Keratinocyte (primary cell): ENCODE measurements at regions not wholly inside any gene's neighbourhood (a gene's known extent, or its start where the extent isn't known, plus 50 kb on each side); places are given as distances from the start of the nearest gene placed in this dataset.

Experiments
- DNase-seq: peaks from one replicate; pipeline ENCODE4 v3.0.0-alpha.2; 2011; ENCODE audit warnings: low read depth, missing footprints, low spot score
- FAIRE-seq: peaks from 2 replicates; lab custom pipeline; 2011; peaks lifted over from hg19 to GRCh38; lab: Jason Lieb, UNC
- H2AFZ ChIP-seq: 2 replicates; pipeline ENCODE4 v1.6.0; 2012; ENCODE audit warnings: low read length, control low read depth, inconsistent platforms; ENCODE audit not compliant: control insufficient read depth
- H3K27ac ChIP-seq: 2 replicates; pipeline ENCODE4 v1.5.1; 2011; ENCODE audit warnings: low read length; ENCODE audit not compliant: control insufficient read depth, insufficient read depth
- H3K27me3 ChIP-seq: 3 replicates; pipeline ENCODE4 v1.6.0; 2011; ENCODE audit warnings: low read length; ENCODE audit not compliant: control insufficient read depth, insufficient read depth; ENCODE audit errors: extremely low read depth
- H3K36me3 ChIP-seq, 2 experiments: 2 replicates in 1 of 2; 3 replicates in 1 of 2; pipeline ENCODE4 v1.5.1; 2011; ENCODE audit warnings: low read length in 2 of 2, mild to moderate bottlenecking in 1 of 2; ENCODE audit not compliant: control insufficient read depth in 2 of 2, insufficient read depth in 2 of 2; ENCODE audit errors: extremely low read depth in 1 of 2
- H3K4me1 ChIP-seq: 3 replicates; pipeline ENCODE4 v1.5.1; 2011; ENCODE audit warnings: low read length; ENCODE audit not compliant: control insufficient read depth, insufficient read depth; ENCODE audit errors: extremely low read depth
- H3K4me2 ChIP-seq: 3 replicates; pipeline ENCODE4 v1.6.0; 2011; ENCODE audit warnings: low read depth, low read length; ENCODE audit not compliant: control insufficient read depth, insufficient read depth; ENCODE audit errors: extremely low read depth
- H3K4me3 ChIP-seq, 3 experiments: fragments of 200-600 bp in 1 of 3; sonication (generic) in 1 of 3; 2 replicates in 2 of 3; 3 replicates in 1 of 3; pipeline ENCODE4 v1.5.1; 2011 to 2016; ENCODE audit warnings: low read length in 3 of 3, mild to moderate bottlenecking in 3 of 3, control low read depth in 2 of 3, inconsistent platforms in 1 of 3, low read depth in 1 of 3, mixed read lengths in 1 of 3, mixed run types in 1 of 3, moderate library complexity in 1 of 3; ENCODE audit not compliant: control insufficient read depth in 2 of 3, insufficient read depth in 2 of 3; ENCODE audit errors: extremely low read depth in 1 of 3
- H3K79me2 ChIP-seq: 2 replicates; pipeline ENCODE4 v1.6.0; 2012; ENCODE audit warnings: low read length; ENCODE audit not compliant: control insufficient read depth, insufficient read depth
- H3K9ac ChIP-seq: 3 replicates; pipeline ENCODE4 v1.6.0; 2011; ENCODE audit warnings: low read length; ENCODE audit not compliant: control insufficient read depth, insufficient read depth; ENCODE audit errors: extremely low read depth
- H3K9me1 ChIP-seq: 3 replicates; pipeline ENCODE4 v1.6.0; 2011; ENCODE audit warnings: low read length; ENCODE audit not compliant: control insufficient read depth, insufficient read depth; ENCODE audit errors: extremely low read depth
- H3K9me3 ChIP-seq: 2 replicates; pipeline ENCODE4 v1.5.1; 2012; ENCODE audit warnings: low read depth, low read length; ENCODE audit not compliant: control insufficient read depth
- H4K20me1 ChIP-seq: 3 replicates; pipeline ENCODE4 v1.6.0; 2011; ENCODE audit warnings: low read length; ENCODE audit not compliant: control insufficient read depth, insufficient read depth; ENCODE audit errors: extremely low read depth
- EZH2 ChIP-seq: IDR thresholded peaks from one replicate; pipeline ENCODE4 v1.6.1; 2012; ENCODE audit warnings: inconsistent platforms, mild to moderate bottlenecking, low read length, moderate library complexity
- dilution Hi-C: fragments of 300-500 bp; cut with MboI; formaldehyde crosslinking; loops from one replicate; pipeline ENCODE4 v1.7.0; 2020; ENCODE audit warnings: low sequenced_read_pairs; ENCODE audit not compliant: extremely low pct_ligation_motif_present
- TF ChIP-seq, protein P1 (sequence below), 3 experiments: IDR thresholded peaks in 1 of 3; conservative IDR thresholded peaks in 1 of 3; optimal IDR thresholded peaks in 1 of 3; 2 replicates in 2 of 3; 3 replicates in 1 of 3; pipeline versions ENCODE3 to v1.5.1; 2011; ENCODE audit warnings: low read length in 3 of 3, mild to moderate bottlenecking in 3 of 3, moderate library complexity in 2 of 3, control low read depth in 1 of 3, inconsistent platforms in 1 of 3; ENCODE audit not compliant: insufficient read depth in 2 of 3; ENCODE audit errors: extremely low read depth in 1 of 3

DNA sequence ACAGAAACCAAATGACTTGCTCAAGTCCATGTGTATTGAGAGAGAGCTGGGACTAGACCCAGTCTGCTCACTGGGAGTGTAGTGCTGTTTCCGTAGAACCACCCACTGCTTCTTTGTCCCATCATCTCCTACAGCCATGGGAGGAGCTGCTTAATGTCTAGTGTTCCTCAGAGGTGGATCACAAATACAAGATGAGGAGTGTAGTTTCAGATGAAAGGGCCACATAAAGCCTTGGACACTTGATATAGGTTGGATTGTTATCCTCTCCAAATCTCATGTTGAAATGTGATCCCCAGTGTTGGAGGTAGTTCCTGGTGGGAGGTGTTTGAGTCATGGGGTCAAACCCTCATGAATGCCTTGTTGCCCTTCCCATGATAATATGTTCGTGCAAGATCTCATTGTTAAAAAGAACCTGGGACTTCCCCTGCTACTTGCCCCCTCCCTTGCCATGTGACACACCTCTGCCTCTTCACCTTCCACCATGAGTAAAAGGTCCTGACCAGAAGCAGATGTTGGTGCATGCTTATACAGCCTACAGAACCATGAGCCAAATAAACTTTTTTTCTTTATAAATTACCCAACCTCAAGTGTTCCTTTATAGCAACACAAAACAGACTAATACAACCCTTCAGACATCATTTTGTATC is 127.5 kb upstream of the DNAH14 start:
- Histone ChIP-seq H4K20me1 (no peaks in the 10 kb centered on the region), H3K36me3 (no peaks in the 10 kb centered on the region), H3K79me2 (no peaks in the 10 kb centered on the region), H3K9me3 (no peaks in the 10 kb centered on the region), H3K4me3 (no peak overlapping the region), H3K4me1 (no peaks in the 10 kb centered on the region), H3K9me1 (no peaks in the 10 kb centered on the region), H3K27ac (no peak overlapping the region), H3K4me2 (no peak overlapping the region), H3K9ac (no peak overlapping the region), H2AFZ (no peak overlapping the region), H3K27me3 (no peaks in the 10 kb centered on the region)
- dilution Hi-C loops: no loop called here
- FAIRE-seq: no peak
- TF ChIP-seq EZH2: no peak
- TF ChIP-seq, protein P1, sequence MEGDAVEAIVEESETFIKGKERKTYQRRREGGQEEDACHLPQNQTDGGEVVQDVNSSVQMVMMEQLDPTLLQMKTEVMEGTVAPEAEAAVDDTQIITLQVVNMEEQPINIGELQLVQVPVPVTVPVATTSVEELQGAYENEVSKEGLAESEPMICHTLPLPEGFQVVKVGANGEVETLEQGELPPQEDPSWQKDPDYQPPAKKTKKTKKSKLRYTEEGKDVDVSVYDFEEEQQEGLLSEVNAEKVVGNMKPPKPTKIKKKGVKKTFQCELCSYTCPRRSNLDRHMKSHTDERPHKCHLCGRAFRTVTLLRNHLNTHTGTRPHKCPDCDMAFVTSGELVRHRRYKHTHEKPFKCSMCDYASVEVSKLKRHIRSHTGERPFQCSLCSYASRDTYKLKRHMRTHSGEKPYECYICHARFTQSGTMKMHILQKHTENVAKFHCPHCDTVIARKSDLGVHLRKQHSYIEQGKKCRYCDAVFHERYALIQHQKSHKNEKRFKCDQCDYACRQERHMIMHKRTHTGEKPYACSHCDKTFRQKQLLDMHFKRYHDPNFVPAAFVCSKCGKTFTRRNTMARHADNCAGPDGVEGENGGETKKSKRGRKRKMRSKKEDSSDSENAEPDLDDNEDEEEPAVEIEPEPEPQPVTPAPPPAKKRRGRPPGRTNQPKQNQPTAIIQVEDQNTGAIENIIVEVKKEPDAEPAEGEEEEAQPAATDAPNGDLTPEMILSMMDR (optimal IDR thresholded peaks at IDR 0.05 in 1 of 3, IDR thresholded peaks at IDR 0.05 in 1 of 3, conservative IDR thresholded peaks at IDR 0.05 in 1 of 3; ENCODE audit: extremely low read depth in 1 of 3, insufficient read depth in 2 of 3, low read length in 3 of 3): no peak
- no peak for DNase-seq

DNA sequence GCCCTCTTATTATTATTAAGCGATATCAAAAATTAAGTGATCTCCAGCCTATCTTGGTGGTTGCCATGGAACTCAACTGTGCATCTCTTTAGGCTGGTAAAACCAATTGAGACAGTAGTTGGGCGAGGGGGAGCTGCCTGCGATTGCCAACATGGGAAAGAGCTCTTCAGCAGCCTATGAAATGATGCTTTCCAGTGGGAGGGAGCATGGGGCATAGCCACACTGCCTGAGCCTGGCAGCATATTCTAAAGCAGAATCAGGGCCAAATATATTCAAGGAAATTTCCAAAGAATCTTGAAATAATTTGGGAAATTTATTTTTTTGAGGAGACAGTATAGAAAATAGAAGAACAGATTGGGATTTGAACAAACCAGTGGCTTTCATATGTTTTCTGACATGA is 126.9 kb upstream of the DNAH14 start:
- Histone ChIP-seq H3K4me2 (no peak overlapping the region), H2AFZ (no peak overlapping the region), H3K79me2 (no peaks in the 10 kb centered on the region), H3K9me3 (no peaks in the 10 kb centered on the region), H3K36me3 (no peaks in the 10 kb centered on the region), H4K20me1 (no peaks in the 10 kb centered on the region), H3K4me3 (no peak overlapping the region), H3K4me1 (no peaks in the 10 kb centered on the region), H3K27me3 (no peaks in the 10 kb centered on the region), H3K9ac (no peak overlapping the region), H3K27ac (no peak overlapping the region), H3K9me1 (no peaks in the 10 kb centered on the region)
- FAIRE-seq (no peak), DNase-seq (no peak)
- TF ChIP-seq, protein P1 (optimal IDR thresholded peaks at IDR 0.05 in 1 of 3, IDR thresholded peaks at IDR 0.05 in 1 of 3, conservative IDR thresholded peaks at IDR 0.05 in 1 of 3; ENCODE audit: extremely low read depth in 1 of 3, insufficient read depth in 2 of 3, low read length in 3 of 3): no peak
- no peak for TF ChIP-seq EZH2
- dilution Hi-C loops: no loop called here
